Spleen (tissue), 7 donors: ENCODE measurements at regions not wholly inside any gene's neighbourhood (a gene's known extent, or its start where the extent isn't known, plus 50 kb on each side); places are given as distances from the start of the nearest gene placed in this dataset.

ENCODE experiments used
- CTCF ChIP-seq, 11 experiments: fragments of 200-600 bp in 7 of 11; fragments of 450-650 bp in 4 of 11; sonication (generic) in 4 of 11; IDR thresholded peaks in 8 of 11; conservative IDR thresholded peaks in 3 of 11; 1 replicate in 7 of 11; 2 replicates in 4 of 11; pipeline versions ENCODE4 v1.4.0 to v1.8.0; 2016 to 2021; ENCODE audit warnings: antibody characterized with exemption in 11 of 11, inconsistent platforms in 4 of 11, mild to moderate bottlenecking in 1 of 11
- POLR2AphosphoS5 ChIP-seq, 3 donors: sonication (generic); formaldehyde crosslinking; IDR thresholded peaks; one replicate each; pipeline ENCODE4 v1.5.1; 2017; ENCODE audit warnings: antibody characterized with exemption in 3 of 3
- donor health status: DM: no; HTN: no; CAD: no; lungs with moderate emphysema.
- donor health status: DM: no; HTN: no; CAD: no.
- donor health status: DM: no; HTN: no; CAD: no.

DNA sequence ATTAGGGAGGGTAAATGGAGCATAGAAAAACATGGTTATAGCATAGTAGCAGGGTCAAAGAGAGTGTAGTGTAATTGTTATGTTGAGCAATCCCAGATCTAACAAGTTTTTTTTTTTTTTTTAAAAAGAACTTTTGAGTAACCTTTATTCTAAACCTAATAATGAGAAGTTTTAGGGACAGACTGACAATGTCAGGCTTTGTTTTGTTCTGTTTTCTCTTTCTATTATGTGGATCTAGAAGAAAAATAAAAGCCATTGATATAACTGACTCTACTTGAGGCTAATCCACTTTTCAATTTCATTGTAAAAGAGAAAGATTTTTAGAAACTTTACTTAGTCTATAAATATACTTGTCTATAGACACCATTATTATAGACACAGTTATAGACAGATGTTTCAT lies 200.0 kb downstream of the FAM170A start:
- TF ChIP-seq CTCF (IDR thresholded peaks at IDR 0.05 in 8 of 11, conservative IDR thresholded peaks at IDR 0.05 in 3 of 11) (no peak), POLR2AphosphoS5 (IDR thresholded peaks at IDR 0.05) (no peak)
